HG02884 (cell line): ENCODE measurements at regions not wholly inside any gene's neighbourhood (a gene's known extent, or its start where the extent isn't known, plus 50 kb on each side); places are given as distances from the start of the nearest gene placed in this dataset.
"Not testable (repeated sequence)": the region's sequence is repeated elsewhere in the genome, so short reads cannot be mapped to it uniquely, and the experiment has no call there.

Experiments used
- ATAC-seq: cut with Tn5 transposase; IDR thresholded peaks from one replicate; pipeline ENCODE4 v1.9.1; 2021; ENCODE audit warnings: mild to moderate bottlenecking, moderate library complexity; ENCODE audit not compliant: unreplicated experiment

GRCh38 chr18:23311351-23312121 is 141.6 kb upstream of the RIOK3 start:
- no peak for ATAC-seq

GRCh38 chr18:23313379-23313778 is 139.7 kb upstream of the RIOK3 start:
- no peak for ATAC-seq

GRCh38 chr18:23314672-23315071 is 138.4 kb upstream of the RIOK3 start:
- no peak for ATAC-seq

- ATAC-seq: no peak
These were observed 136.8 kb upstream of the RIOK3 start for GRCh38 chr18:23316316-23316715.

- ATAC-seq: no peak
These were observed 136.1 kb upstream of the RIOK3 start for GRCh38 chr18:23316988-23317387.

- ATAC-seq: no peak
These were observed 135.0 kb upstream of the RIOK3 start for GRCh38 chr18:23317975-23318675.

- ATAC-seq: no peak
These were observed 132.3 kb upstream of the RIOK3 start for GRCh38 chr18:23320709-23321236.

- ATAC-seq: no peak
These were observed 131.1 kb upstream of the RIOK3 start for GRCh38 chr18:23321996-23322395.

- no peak for ATAC-seq
These were observed 128.9 kb upstream of the RIOK3 start for GRCh38 chr18:23324056-23324811.

GRCh38 chr18:23324861-23325260 is 128.2 kb upstream of the RIOK3 start:
- no peak for ATAC-seq

GRCh38 chr18:23329671-23330070 is 123.4 kb upstream of the RIOK3 start:
- not testable (repeated sequence) for ATAC-seq

GRCh38 chr18:23330423-23330822 is 122.7 kb upstream of the RIOK3 start:
- no peak for ATAC-seq

- no peak for ATAC-seq
These were observed 121.8 kb upstream of the RIOK3 start for GRCh38 chr18:23331091-23331920.

GRCh38 chr18:23332356-23332755 is 120.7 kb upstream of the RIOK3 start:
- no peak for ATAC-seq

- ATAC-seq: no peak
These were observed 119.3 kb upstream of the RIOK3 start for GRCh38 chr18:23333827-23334226.

- ATAC-seq: no peak
These were observed 118.5 kb upstream of the RIOK3 start for GRCh38 chr18:23334569-23334968.

- ATAC-seq: no peak
These were observed 117.0 kb upstream of the RIOK3 start for GRCh38 chr18:23336101-23336500.

- no peak for ATAC-seq
These were observed 115.3 kb upstream of the RIOK3 start for GRCh38 chr18:23337599-23338444.

- no peak for ATAC-seq
These were observed 112.4 kb upstream of the RIOK3 start for GRCh38 chr18:23340661-23341060.

GRCh38 chr18:23341383-23341782 is 111.7 kb upstream of the RIOK3 start:
- ATAC-seq: no peak
